GM23248 (cell line): ENCODE measurements at regions not wholly inside any gene's neighbourhood (a gene's known extent, or its start where the extent isn't known, plus 50 kb on each side); places are given as distances from the start of the nearest gene placed in this dataset.

Source experiments
- EZH2 ChIP-seq: fragments of 200-600 bp; sonication (generic); IDR thresholded peaks from 2 replicates; pipeline ENCODE4 v1.6.1; 2018; ENCODE audit warnings: antibody characterized with exemption, mild to moderate bottlenecking; ENCODE audit not compliant: insufficient read depth, poor library complexity, severe bottlenecking
- EZH2phosphoT487 ChIP-seq: fragments of 200-600 bp; sonication (generic); IDR thresholded peaks from 2 replicates; pipeline ENCODE4 v1.6.1; 2018; ENCODE audit warnings: antibody characterized with exemption, moderate library complexity, mild to moderate bottlenecking, low read depth; ENCODE audit not compliant: insufficient read depth

DNA sequence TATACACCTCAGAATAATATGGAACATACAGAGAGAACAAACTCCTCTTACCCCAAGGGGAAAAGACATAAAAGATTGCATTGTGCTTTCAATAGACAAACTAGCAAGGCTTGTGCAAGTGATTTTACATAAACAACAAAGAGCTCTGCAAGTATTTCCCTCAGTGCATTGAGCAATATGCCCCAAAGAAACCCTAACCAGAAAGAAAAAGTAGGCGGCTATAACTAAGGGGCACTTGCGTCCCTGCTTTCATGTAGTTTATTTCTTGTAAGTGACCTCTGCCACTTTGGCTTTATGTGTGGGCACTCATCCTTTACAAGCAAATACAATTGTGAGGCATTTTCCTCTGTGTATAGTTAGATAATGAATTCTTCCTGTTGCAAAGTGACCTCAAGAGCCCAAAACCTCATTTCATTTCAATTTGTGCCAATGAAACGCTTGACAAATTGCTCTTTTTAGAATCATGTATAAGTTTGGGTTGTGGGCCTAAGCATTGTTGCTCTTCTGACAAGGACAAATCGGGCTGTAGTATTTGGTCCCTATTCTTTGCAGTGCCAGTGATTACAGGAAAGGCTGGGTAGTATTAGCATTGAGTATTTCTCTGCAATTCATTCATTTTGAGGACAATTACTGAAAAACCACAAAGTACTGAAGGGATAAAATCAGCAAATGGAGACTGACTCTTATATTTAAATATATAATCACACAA is 282.2 kb downstream of the DTWD2 start:
- TF ChIP-seq EZH2 (no peak), EZH2phosphoT487 (no peak)
